GM12892 (cell line): ENCODE measurements at regions not wholly inside any gene's neighbourhood (a gene's known extent, or its start where the extent isn't known, plus 50 kb on each side); places are given as distances from the start of the nearest gene placed in this dataset.

Experiments used
- DNase-seq: peaks from one replicate; pipeline ENCODE4 v3.0.0; 2011; ENCODE audit not compliant: insufficient read length
- FAIRE-seq: peaks from 2 replicates; lab custom pipeline; 2011; peaks lifted over from hg19 to GRCh38; lab: Jason Lieb, UNC
- POLR2A ChIP-seq: IDR thresholded peaks from 2 replicates; pipeline ENCODE4 v1.6.1; 2011; ENCODE audit warnings: low read depth, low read length, control low read depth
- POLR2AphosphoS5 ChIP-seq: IDR thresholded peaks from 2 replicates; pipeline ENCODE4 v1.6.1; 2011; ENCODE audit warnings: low read depth, low read length, control low read depth
- TAF1 ChIP-seq: IDR thresholded peaks from 2 replicates; pipeline ENCODE4 v1.6.1; 2011; ENCODE audit warnings: low read depth, mild to moderate bottlenecking, control low read depth, low read length, borderline replicate concordance

- no peak for DNase-seq
Observed at GRCh38 chr5:169442403-169442874, 141.1 kb upstream of the SPDL1 start.

GRCh38 chr5:169440107-169440705 is 139.3 kb upstream of the SLIT3 start:
- no peak for FAIRE-seq
- no peak for DNase-seq
- TF ChIP-seq POLR2AphosphoS5 (no peak), TAF1 (no peak), POLR2A (no peak)

More at GRCh38 chr5:169442403-169442874, 141.1 kb upstream of the SPDL1 start:
- FAIRE-seq, result no peak
- no peak for TF ChIP-seq POLR2AphosphoS5
- TF ChIP-seq POLR2A, result no peak

- TF ChIP-seq POLR2AphosphoS5 (no peak), POLR2A (no peak)
- FAIRE-seq (no peak), DNase-seq (no peak)
Observed at GRCh38 chr5:169439362-169439761, 138.4 kb upstream of the SLIT3 start.

GRCh38 chr5:169435506-169436229 is 134.7 kb upstream of the SLIT3 start:
- FAIRE-seq (no peak), DNase-seq (no peak)
- TF ChIP-seq POLR2A (no peak), POLR2AphosphoS5 (no peak), TAF1 (no peak)

- no peak for FAIRE-seq
- no peak for TF ChIP-seq POLR2AphosphoS5
- TF ChIP-seq TAF1, result no peak
- no peak for TF ChIP-seq POLR2A
- DNase-seq, result no peak
Observed at GRCh38 chr5:169433221-169433651, 132.3 kb upstream of the SLIT3 start.

GRCh38 chr5:169431386-169431785 is 130.4 kb upstream of the SLIT3 start:
- DNase-seq (no peak), FAIRE-seq (no peak)
- no peak for TF ChIP-seq TAF1
- TF ChIP-seq POLR2AphosphoS5, result no peak
- no peak for TF ChIP-seq POLR2A

- DNase-seq (no peak), FAIRE-seq (no peak)
- TF ChIP-seq POLR2AphosphoS5, result no peak
- TF ChIP-seq POLR2A, result no peak
- TF ChIP-seq TAF1, result no peak
Observed at GRCh38 chr5:169430671-169431070, 129.7 kb upstream of the SLIT3 start.

- DNase-seq, result no peak
- FAIRE-seq, result no peak
- no peak for TF ChIP-seq POLR2A
- no peak for TF ChIP-seq POLR2AphosphoS5
- TF ChIP-seq TAF1, result no peak
Observed at GRCh38 chr5:169429044-169429443, 128.1 kb upstream of the SLIT3 start.

- no peak for FAIRE-seq
- TF ChIP-seq TAF1 (no peak), POLR2A (no peak), POLR2AphosphoS5 (no peak)
- DNase-seq, result no peak
Observed at GRCh38 chr5:169426784-169427183, 125.8 kb upstream of the SLIT3 start.

GRCh38 chr5:169424670-169425378 is 123.9 kb upstream of the SLIT3 start:
- no peak for TF ChIP-seq POLR2A
- TF ChIP-seq POLR2AphosphoS5, result no peak
- no peak for TF ChIP-seq TAF1
- DNase-seq (no peak), FAIRE-seq (no peak)

GRCh38 chr5:169424279-169424655 is 123.3 kb upstream of the SLIT3 start:
- TF ChIP-seq POLR2A (no peak), TAF1 (no peak), POLR2AphosphoS5 (no peak)
- no peak for FAIRE-seq
- no peak for DNase-seq
